ENCODE measurements at regions not wholly inside any gene's neighbourhood (a gene's known extent, or its start where the extent isn't known, plus 50 kb on each side); places are given as distances from the start of the nearest gene placed in this dataset.
"Not testable (repeated sequence)": the region's sequence is repeated elsewhere in the genome, so short reads cannot be mapped to it uniquely, and the experiment has no call there.

- DNase-seq (ENCODE audit: low read depth in 2 of 2), result not testable (repeated sequence)
Measured at GRCh38 chr5:1588071-1588694, 64.4 kb upstream of the LPCAT1 start.

- DNase-seq (ENCODE audit: low read depth in 2 of 2), result not testable (repeated sequence)
Measured at GRCh38 chr5:1583081-1583875, 59.5 kb upstream of the LPCAT1 start.

- not testable (repeated sequence) for DNase-seq (ENCODE audit: low read depth in 2 of 2)
Measured at GRCh38 chr5:1579389-1579788, 55.6 kb upstream of the LPCAT1 start.

GRCh38 chr5:1576851-1577250 is 53.1 kb upstream of the LPCAT1 start:
- DNase-seq (ENCODE audit: low read depth in 2 of 2), result not testable (repeated sequence)

- not testable (repeated sequence) for DNase-seq (ENCODE audit: low read depth in 2 of 2)
Measured at GRCh38 chr5:1575991-1576714, 52.4 kb upstream of the LPCAT1 start.

GRCh38 chr5:1575491-1575890 is 51.7 kb upstream of the LPCAT1 start:
- not testable (repeated sequence) for DNase-seq (ENCODE audit: low read depth in 2 of 2)

GRCh38 chr5:1574023-1574318 is 50.2 kb upstream of the LPCAT1 start:
- DNase-seq (ENCODE audit: low read depth in 2 of 2), result not testable (repeated sequence)

GRCh38 chr5:1573217-1574022 is 49.7 kb upstream of the LPCAT1 start:
- not testable (repeated sequence) for DNase-seq (ENCODE audit: low read depth in 2 of 2)
